ENCODE measurements at regions not wholly inside any gene's neighbourhood (a gene's known extent, or its start where the extent isn't known, plus 50 kb on each side); places are given as distances from the start of the nearest gene placed in this dataset.

GRCh38 chr18:51651761-51652160 lies 454.3 kb upstream of the MEX3C start (continued):
- TF ChIP-seq REST (IDR thresholded peaks at IDR 0.05; ENCODE audit: low read depth, low read length) (no peak), JUND (IDR thresholded peaks at IDR 0.05) (no peak), PBX3 (IDR thresholded peaks at IDR 0.05) (no peak), YY1 (IDR thresholded peaks at IDR 0.05; ENCODE audit: low read depth) (no peak), MAX (IDR thresholded peaks at IDR 0.05; ENCODE audit: low read depth) (no peak), ZBTB33 (IDR thresholded peaks at IDR 0.05; ENCODE audit: borderline replicate concordance, low read depth) (no peak), GABPA (IDR thresholded peaks at IDR 0.05; ENCODE audit: low read depth) (no peak), RCOR1 (IDR thresholded peaks at IDR 0.05; ENCODE audit: low read length) (no peak), FOXM1 (IDR thresholded peaks at IDR 0.05; ENCODE audit: low read depth) (no peak), CHD2 (IDR thresholded peaks at IDR 0.05; ENCODE audit: low read length, partially characterized antibody) (no peak)

- CTCF ChIA-PET: interaction anchor here (1.0 kb wide), 1 partner anchor 688 kb away, joined by 3 read pairs; no protein-coding TSS in a partner anchor
These were observed 456.2 kb upstream of the MEX3C start for GRCh38 chr18:51653507-51654213.

More at GRCh38 chr18:51653507-51654213, 456.2 kb upstream of the MEX3C start:
- Histone ChIP-seq H3K9ac (no peak overlapping the region), H3K4me1 (ENCODE audit: control insufficient read depth in 1 of 2, insufficient read depth in 2 of 2, low read depth in 1 of 2, low read length in 1 of 2) (peaks cover 0 to 13% of the 10 kb centered on the region in 2 experiments; a peak in 1 of 4 replicates), H3F3A (replicated peaks; ENCODE audit: insufficient read depth) (no peaks in the 10 kb centered on the region), H3K36me3 (replicated peaks in 1 of 2; ENCODE audit: control insufficient read depth in 1 of 2, insufficient read depth in 2 of 2, low read length in 1 of 2) (no peaks in the 10 kb centered on the region), H3K4me2 (no peak overlapping the region), H2AFZ (ENCODE audit: low read depth) (no peak overlapping the region), H3K27me3 (ENCODE audit: insufficient read depth) (no peaks in the 10 kb centered on the region; the same call in 1 of the 2 replicates), H3K4me3 (ENCODE audit: low read depth in 2 of 2, low read length in 1 of 2) (no peak overlapping the region), H3K27ac (ENCODE audit: low read depth in 2 of 2, low read length in 1 of 2) (no peak overlapping the region), H4K20me1 (ENCODE audit: insufficient read depth) (no peaks in the 10 kb centered on the region), H3K9me3 (no peaks in the 10 kb centered on the region), H3K79me2 (ENCODE audit: insufficient read depth) (no peaks in the 10 kb centered on the region), H3K9me2 (no peaks in the 10 kb centered on the region)
- POLR2A ChIA-PET: no interaction called here
- no peak for DNase-seq
- WGBS (ENCODE audit: low lambda C conversion rate): 55% methylated on average over 3 of the region's 3 CpGs
- TF ChIP-seq EP300 (IDR thresholded peaks at IDR 0.05; ENCODE audit: borderline replicate concordance in 1 of 2, low read depth in 1 of 2, low read length in 1 of 2) (no peak), YY1 (IDR thresholded peaks at IDR 0.05; ENCODE audit: low read depth) (no peak)

Measured in SK-N-SH (cell line).